ENCODE measurements at regions not wholly inside any gene's neighbourhood (a gene's known extent, or its start where the extent isn't known, plus 50 kb on each side); places are given as distances from the start of the nearest gene placed in this dataset.

- Histone ChIP-seq H3K36me3 (replicated peaks; ENCODE audit: low read depth, low read length) (no peaks in the 10 kb centered on the region), H3K4me3 (ENCODE audit: low read length) (no peak overlapping the region), H3K4me2 (ENCODE audit: low read length) (no peak overlapping the region), H2AFZ (ENCODE audit: low read depth, low read length) (no peak overlapping the region), H3K9ac (ENCODE audit: low read length) (no peak overlapping the region), H3K9me3 (ENCODE audit: insufficient read depth, low read length) (no peaks in the 10 kb centered on the region), H3K27me3 (ENCODE audit: low read depth, low read length) (no peaks in the 10 kb centered on the region), H3K4me1 (ENCODE audit: low read length) (no peaks in the 10 kb centered on the region), H4K20me1 (ENCODE audit: insufficient read depth, low read length) (no peaks in the 10 kb centered on the region), H3K27ac (ENCODE audit: low read length) (no peak overlapping the region), H3K79me2 (ENCODE audit: low read length) (no peaks in the 10 kb centered on the region)
- TF ChIP-seq CTCF (IDR thresholded peaks at IDR 0.05; ENCODE audit: low read depth, low read length) (no peak), EZH2phosphoT487 (IDR thresholded peaks at IDR 0.05; ENCODE audit: low read depth) (no peak)
Measured at GRCh38 chr5:144822503-144822902, 651.8 kb downstream of the KCTD16 start.

GRCh38 chr5:144820278-144820677 is 649.6 kb downstream of the KCTD16 start:
- H3K79me2 ChIP-seq (ENCODE audit: low read length) = no peaks in the 10 kb centered on the region
- H3K9me3 ChIP-seq (ENCODE audit: insufficient read depth, low read length) = no peaks in the 10 kb centered on the region
- no peak overlapping the region for H2AFZ ChIP-seq (ENCODE audit: low read depth, low read length)
- H3K4me1 ChIP-seq (ENCODE audit: low read length) = no peaks in the 10 kb centered on the region
- TF ChIP-seq CTCF (IDR thresholded peaks at IDR 0.05; ENCODE audit: low read depth, low read length) (no peak), EZH2phosphoT487 (IDR thresholded peaks at IDR 0.05; ENCODE audit: low read depth) (no peak)
- H3K36me3 ChIP-seq (replicated peaks; ENCODE audit: low read depth, low read length) = no peaks in the 10 kb centered on the region
- H3K4me3 ChIP-seq (ENCODE audit: low read length) = no peak overlapping the region
- H3K9ac ChIP-seq (ENCODE audit: low read length) = no peak overlapping the region
- no peak overlapping the region for H3K27ac ChIP-seq (ENCODE audit: low read length)
- no peaks in the 10 kb centered on the region for H3K27me3 ChIP-seq (ENCODE audit: low read depth, low read length)
- H3K4me2 ChIP-seq (ENCODE audit: low read length) = no peak overlapping the region
- H4K20me1 ChIP-seq (ENCODE audit: insufficient read depth, low read length) = no peaks in the 10 kb centered on the region

- Histone ChIP-seq H3K9ac (ENCODE audit: low read length) (no peak overlapping the region), H4K20me1 (ENCODE audit: insufficient read depth, low read length) (no peaks in the 10 kb centered on the region), H3K9me3 (ENCODE audit: insufficient read depth, low read length) (no peaks in the 10 kb centered on the region), H3K4me1 (ENCODE audit: low read length) (no peaks in the 10 kb centered on the region), H3K4me2 (ENCODE audit: low read length) (no peak overlapping the region), H3K27me3 (ENCODE audit: low read depth, low read length) (no peaks in the 10 kb centered on the region), H3K79me2 (ENCODE audit: low read length) (no peaks in the 10 kb centered on the region), H2AFZ (ENCODE audit: low read depth, low read length) (no peak overlapping the region), H3K27ac (ENCODE audit: low read length) (no peak overlapping the region), H3K4me3 (ENCODE audit: low read length) (no peak overlapping the region), H3K36me3 (replicated peaks; ENCODE audit: low read depth, low read length) (no peaks in the 10 kb centered on the region)
- TF ChIP-seq EZH2phosphoT487 (IDR thresholded peaks at IDR 0.05; ENCODE audit: low read depth) = no peak
Measured at GRCh38 chr5:144815131-144815530, 644.5 kb downstream of the KCTD16 start.

- Histone ChIP-seq H3K4me3 (ENCODE audit: low read length) (no peak overlapping the region), H2AFZ (ENCODE audit: low read depth, low read length) (no peak overlapping the region), H3K9me3 (ENCODE audit: insufficient read depth, low read length) (no peaks in the 10 kb centered on the region), H3K79me2 (ENCODE audit: low read length) (no peaks in the 10 kb centered on the region), H3K27me3 (ENCODE audit: low read depth, low read length) (no peaks in the 10 kb centered on the region), H3K27ac (ENCODE audit: low read length) (no peak overlapping the region), H3K4me1 (ENCODE audit: low read length) (no peaks in the 10 kb centered on the region), H4K20me1 (ENCODE audit: insufficient read depth, low read length) (no peaks in the 10 kb centered on the region), H3K9ac (ENCODE audit: low read length) (no peak overlapping the region), H3K4me2 (ENCODE audit: low read length) (no peak overlapping the region), H3K36me3 (replicated peaks; ENCODE audit: low read depth, low read length) (no peaks in the 10 kb centered on the region)
- TF ChIP-seq CTCF (IDR thresholded peaks at IDR 0.05; ENCODE audit: low read depth, low read length) (no peak), EZH2phosphoT487 (IDR thresholded peaks at IDR 0.05; ENCODE audit: low read depth) (no peak)
Measured at GRCh38 chr5:144812763-144813162, 642.1 kb downstream of the KCTD16 start.

- no peak overlapping the region for H3K27ac ChIP-seq (ENCODE audit: low read length)
- H3K36me3 ChIP-seq (replicated peaks; ENCODE audit: low read depth, low read length) = no peaks in the 10 kb centered on the region
- H2AFZ ChIP-seq (ENCODE audit: low read depth, low read length) = no peak overlapping the region
- H3K9ac ChIP-seq (ENCODE audit: low read length) = no peak overlapping the region
- H3K4me3 ChIP-seq (ENCODE audit: low read length) = no peak overlapping the region
- H4K20me1 ChIP-seq (ENCODE audit: insufficient read depth, low read length) = no peaks in the 10 kb centered on the region
- H3K79me2 ChIP-seq (ENCODE audit: low read length) = no peaks in the 10 kb centered on the region
- no peaks in the 10 kb centered on the region for H3K27me3 ChIP-seq (ENCODE audit: low read depth, low read length)
- no peaks in the 10 kb centered on the region for H3K9me3 ChIP-seq (ENCODE audit: insufficient read depth, low read length)
- TF ChIP-seq EZH2phosphoT487 (IDR thresholded peaks at IDR 0.05; ENCODE audit: low read depth) (no peak), CTCF (IDR thresholded peaks at IDR 0.05; ENCODE audit: low read depth, low read length) (no peak)
- no peak overlapping the region for H3K4me2 ChIP-seq (ENCODE audit: low read length)
- H3K4me1 ChIP-seq (ENCODE audit: low read length) = no peaks in the 10 kb centered on the region
Measured at GRCh38 chr5:144800169-144800568, 629.5 kb downstream of the KCTD16 start.
